Transverse colon (tissue), 4 donors: ENCODE measurements at regions not wholly inside any gene's neighbourhood (a gene's known extent, or its start where the extent isn't known, plus 50 kb on each side); places are given as distances from the start of the nearest gene placed in this dataset.

ENCODE experiments used
- EP300 ChIP-seq: sonication (generic); formaldehyde crosslinking; IDR thresholded peaks from one replicate; pipeline ENCODE4 v1.6.1; 2017; ENCODE audit warnings: antibody characterized with exemption, low read depth
- POLR2A ChIP-seq: fragments of 450-650 bp; IDR thresholded peaks from one replicate; pipeline ENCODE4 v1.6.1; 2016; ENCODE audit warnings: antibody characterized with exemption, mild to moderate bottlenecking, moderate library complexity
- POLR2AphosphoS5 ChIP-seq, 3 donors: sonication (generic); formaldehyde crosslinking; IDR thresholded peaks; one replicate each; pipeline ENCODE4 v1.6.1; 2016; ENCODE audit warnings: antibody characterized with exemption in 3 of 3
- TF ChIP-seq, protein P1 (sequence below), 5 experiments: fragments of 200-600 bp in 3 of 5; fragments of 450-650 bp in 2 of 5; sonication (generic) in 3 of 5; IDR thresholded peaks; 1 replicate in 2 of 5; 2 replicates in 3 of 5; pipeline ENCODE4 v1.5.1; 2016 to 2017; ENCODE audit warnings: antibody characterized with exemption in 5 of 5, inconsistent platforms in 3 of 5, mild to moderate bottlenecking in 2 of 5, moderate library complexity in 1 of 5

DNA sequence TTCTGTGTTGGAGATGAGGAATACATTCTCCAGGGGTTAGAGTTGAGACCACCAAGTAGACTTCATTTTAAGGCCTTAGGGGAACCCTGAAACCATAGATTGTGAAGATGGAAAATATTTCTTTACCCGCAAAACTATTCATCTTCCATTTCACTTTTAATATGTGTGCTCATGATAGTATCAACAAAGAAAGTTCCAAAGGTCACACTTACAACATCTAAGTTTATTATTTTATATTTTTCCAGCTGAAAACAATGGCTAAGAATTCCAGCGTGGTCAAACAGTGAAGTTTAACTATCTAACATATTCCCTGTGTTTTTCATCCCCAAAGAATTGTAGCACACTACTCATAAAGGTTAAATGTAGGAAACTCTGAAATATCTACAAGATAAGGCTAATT, 214.5 kb upstream of the GIMD1 start:
- TF ChIP-seq, protein P1, sequence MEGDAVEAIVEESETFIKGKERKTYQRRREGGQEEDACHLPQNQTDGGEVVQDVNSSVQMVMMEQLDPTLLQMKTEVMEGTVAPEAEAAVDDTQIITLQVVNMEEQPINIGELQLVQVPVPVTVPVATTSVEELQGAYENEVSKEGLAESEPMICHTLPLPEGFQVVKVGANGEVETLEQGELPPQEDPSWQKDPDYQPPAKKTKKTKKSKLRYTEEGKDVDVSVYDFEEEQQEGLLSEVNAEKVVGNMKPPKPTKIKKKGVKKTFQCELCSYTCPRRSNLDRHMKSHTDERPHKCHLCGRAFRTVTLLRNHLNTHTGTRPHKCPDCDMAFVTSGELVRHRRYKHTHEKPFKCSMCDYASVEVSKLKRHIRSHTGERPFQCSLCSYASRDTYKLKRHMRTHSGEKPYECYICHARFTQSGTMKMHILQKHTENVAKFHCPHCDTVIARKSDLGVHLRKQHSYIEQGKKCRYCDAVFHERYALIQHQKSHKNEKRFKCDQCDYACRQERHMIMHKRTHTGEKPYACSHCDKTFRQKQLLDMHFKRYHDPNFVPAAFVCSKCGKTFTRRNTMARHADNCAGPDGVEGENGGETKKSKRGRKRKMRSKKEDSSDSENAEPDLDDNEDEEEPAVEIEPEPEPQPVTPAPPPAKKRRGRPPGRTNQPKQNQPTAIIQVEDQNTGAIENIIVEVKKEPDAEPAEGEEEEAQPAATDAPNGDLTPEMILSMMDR (IDR thresholded peaks at IDR 0.05): no peak
- TF ChIP-seq EP300 (no peak), POLR2A (no peak), POLR2AphosphoS5 (IDR thresholded peaks at IDR 0.05) (no peak)
